ENCODE measurements at regions not wholly inside any gene's neighbourhood (a gene's known extent, or its start where the extent isn't known, plus 50 kb on each side); places are given as distances from the start of the nearest gene placed in this dataset. TPM values are rescaled to one million over a fixed set of nuclear protein-coding genes. Genes with fewer than 3 reads are reported as not detected.
A peak's percentile ranks its signal among the peaks of the same experiment; 100 is the strongest.
"Not testable (repeated sequence)": the region's sequence is repeated elsewhere in the genome, so short reads cannot be mapped to it uniquely, and the experiment has no call there.

DNA sequence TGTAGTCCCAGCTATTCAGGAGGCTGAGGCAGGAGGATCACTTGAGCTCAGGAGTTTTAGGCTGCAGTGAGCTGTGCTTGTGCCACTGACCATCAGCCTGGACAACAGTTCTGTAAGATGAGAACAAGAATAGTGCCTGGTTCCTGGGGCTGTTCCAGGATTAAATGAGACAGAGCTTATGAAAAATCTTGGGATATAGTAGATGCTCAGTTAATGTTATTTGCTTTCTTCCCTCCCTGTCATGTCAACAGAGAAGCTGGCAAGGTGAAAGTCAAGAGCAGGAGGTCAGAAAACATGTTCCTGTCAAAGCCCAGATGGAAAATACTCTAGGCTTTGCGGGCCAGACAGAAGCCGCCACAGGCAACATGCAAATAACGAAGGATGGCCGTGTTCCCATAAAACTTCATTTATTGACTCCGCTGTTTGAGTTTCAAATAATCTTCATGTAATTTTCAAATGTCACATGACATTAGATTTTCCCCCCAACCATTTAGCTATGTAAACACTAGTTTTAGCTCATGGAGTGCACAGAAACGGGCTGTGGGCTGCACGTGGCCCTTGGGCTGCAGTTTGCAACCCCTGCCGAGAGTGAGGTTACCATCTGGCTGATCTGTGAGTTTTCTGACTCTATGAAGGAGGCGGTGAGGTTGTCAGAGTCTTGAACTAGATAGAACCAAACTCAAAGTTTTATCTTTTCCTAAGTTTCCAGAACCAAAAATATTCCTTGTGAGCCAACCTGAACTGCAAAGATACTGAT lies 63.4 kb upstream of the PMEPA1 start:
- DNase-seq (ENCODE audit: missing footprints) (no peak), ATAC-seq (no peak)
- intact Hi-C loops (cut with DNase I) = no loop called here

DNA sequence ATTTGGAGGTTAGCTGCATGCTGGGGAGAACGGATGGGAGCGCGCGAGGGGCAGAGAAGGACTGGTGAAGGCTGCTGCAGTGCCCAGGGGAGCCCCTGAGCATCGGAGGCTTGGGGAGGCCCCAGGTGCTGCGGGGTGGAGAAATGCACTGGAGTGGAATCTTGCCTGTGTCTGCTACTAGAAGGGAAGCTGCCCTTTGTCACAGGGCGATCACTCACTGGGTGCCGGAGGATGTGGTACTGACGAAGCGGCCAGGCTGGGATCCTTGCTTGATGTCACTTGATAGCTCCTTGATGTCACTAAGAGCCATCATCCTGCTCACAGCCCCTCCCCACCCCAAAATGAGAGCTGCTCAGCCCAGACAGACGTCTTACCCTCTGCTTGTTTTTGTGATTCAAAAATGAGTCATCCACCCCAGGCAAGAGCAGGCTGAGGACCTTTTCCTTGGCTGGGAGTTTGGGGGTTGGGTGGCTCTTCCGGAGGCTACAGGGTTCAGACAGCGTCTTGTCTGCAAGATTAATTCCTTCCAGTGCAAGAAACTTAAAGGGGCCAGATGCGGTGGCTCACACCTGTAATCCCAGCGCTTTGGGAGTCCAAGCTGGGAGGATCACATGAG lies 62.6 kb upstream of the PMEPA1 start:
- DNase-seq (ENCODE audit: missing footprints) (no peak), ATAC-seq (peak; percentile 10)

GRCh38 chr20:57770852-57771720 lies 61.3 kb upstream of the PMEPA1 start:
- intact Hi-C loops (cut with DNase I) = no loop called here
- no peak for ATAC-seq
- no peak for DNase-seq (ENCODE audit: missing footprints)

More for the DNA sequence above, 62.6 kb upstream of the PMEPA1 start:
- intact Hi-C loops (cut with DNase I) = no loop called here

DNA sequence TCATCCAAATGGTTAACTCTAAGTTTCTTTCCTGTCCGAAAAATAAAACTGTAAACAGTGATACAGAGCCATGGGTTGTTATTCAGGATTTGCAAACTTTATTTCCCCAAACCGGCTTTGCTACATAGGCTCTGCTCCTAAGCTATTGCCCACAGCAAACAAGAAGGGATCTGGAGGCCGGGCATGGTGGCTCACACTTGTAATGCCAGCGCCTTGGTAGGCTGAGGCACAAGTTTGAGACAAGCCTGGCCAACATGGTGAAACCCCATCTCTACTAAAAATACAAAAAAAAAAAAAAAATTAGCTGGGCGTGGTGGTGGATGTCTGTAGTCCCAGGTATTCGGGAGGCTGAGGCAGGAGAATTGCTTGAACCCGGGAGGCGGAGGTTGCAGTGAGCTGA lies 60.6 kb upstream of the PMEPA1 start:
- DNase-seq (ENCODE audit: missing footprints); intact Hi-C loops (cut with DNase I); ATAC-seq: not testable (repeated sequence)

DNA sequence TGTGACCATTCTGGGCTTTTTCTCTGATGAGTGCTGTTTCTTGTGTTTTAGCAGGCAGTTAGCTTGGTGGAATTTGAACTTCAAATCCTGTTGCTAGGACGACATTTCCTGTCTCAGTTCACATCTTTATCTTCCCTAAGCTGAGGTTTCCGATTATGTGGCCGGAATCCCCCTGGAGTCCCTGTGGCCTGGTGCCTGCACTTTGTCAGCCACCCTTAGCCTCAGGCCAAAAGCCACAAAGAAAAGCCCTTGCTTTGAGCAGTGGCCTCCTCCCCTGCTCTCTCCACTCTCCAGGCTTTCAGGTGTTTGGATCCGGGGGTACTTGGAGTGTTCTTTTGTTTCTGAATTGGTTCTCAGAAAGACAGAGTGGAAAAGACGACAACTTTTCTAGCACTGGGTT lies 59.9 kb upstream of the PMEPA1 start:
- DNase-seq (ENCODE audit: missing footprints) (no peak), ATAC-seq (no peak)
- intact Hi-C loops (cut with DNase I) = no loop called here

GRCh38 chr20:57768519-57768918 lies 58.7 kb upstream of the PMEPA1 start:
- intact Hi-C loops (cut with DNase I) = no loop called here
- DNase-seq (ENCODE audit: missing footprints) (no peak), ATAC-seq (no peak)

GRCh38 chr20:57767441-57767840 lies 57.6 kb upstream of the PMEPA1 start:
- no peak for ATAC-seq
- intact Hi-C loops (cut with DNase I) = no loop called here
- no peak for DNase-seq (ENCODE audit: missing footprints)

GRCh38 chr20:57763235-57763595 lies 53.4 kb upstream of the PMEPA1 start:
- intact Hi-C loops (cut with DNase I) = no loop called here
- no peak for DNase-seq (ENCODE audit: missing footprints)
- ATAC-seq = no peak

DNA sequence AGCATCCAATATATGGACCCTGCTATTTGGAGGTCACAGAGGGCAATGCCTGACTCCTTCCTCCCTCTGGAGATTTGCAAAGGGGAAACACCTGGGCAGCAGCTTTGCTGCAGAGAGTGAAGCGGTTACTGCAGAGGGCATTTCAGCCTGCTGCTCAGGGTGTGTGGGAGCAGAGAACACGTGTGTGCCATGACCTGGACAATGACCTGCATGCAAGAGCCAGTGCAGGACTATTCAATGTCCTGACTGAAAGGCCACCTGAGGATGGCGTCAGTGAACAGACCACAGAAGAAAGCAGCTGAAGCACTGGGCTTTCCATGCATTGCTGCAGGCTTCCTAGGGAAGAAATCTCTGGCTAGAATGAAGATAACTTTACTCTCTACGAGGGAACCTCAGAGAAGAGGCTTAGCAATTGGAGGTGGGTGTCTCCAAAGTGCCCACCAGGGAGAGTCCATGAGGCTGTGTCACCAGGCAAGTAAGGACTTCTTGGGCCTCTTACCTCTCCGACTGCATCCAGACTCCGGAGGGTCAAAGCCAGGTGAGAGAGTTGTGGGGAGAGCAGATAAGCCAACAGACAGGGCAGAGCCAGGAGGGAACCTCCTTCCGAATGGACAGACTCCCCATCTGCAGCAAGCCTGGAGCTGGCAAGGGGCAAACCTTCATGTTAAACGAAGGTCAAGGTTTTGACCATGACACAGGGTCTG lies 52.9 kb upstream of the PMEPA1 start:
- intact Hi-C loops (cut with DNase I) = no loop called here
- no peak for ATAC-seq
- no peak for DNase-seq (ENCODE audit: missing footprints)

GRCh38 chr20:57761413-57761734 lies 51.6 kb upstream of the PMEPA1 start:
- DNase-seq (ENCODE audit: missing footprints) (no peak), ATAC-seq (no peak)
- intact Hi-C loops (cut with DNase I) = no loop called here

- ATAC-seq (no peak), DNase-seq (ENCODE audit: missing footprints) (no peak)
- intact Hi-C loops (cut with DNase I) = no loop called here
These were observed 51.0 kb upstream of the PMEPA1 start for GRCh38 chr20:57760698-57761412.

GRCh38 chr20:57759724-57760123 lies 49.9 kb upstream of the PMEPA1 start:
- ATAC-seq = no peak
- intact Hi-C loops (cut with DNase I) = no loop called here
- no peak for DNase-seq (ENCODE audit: missing footprints)

Small RNA genes lying in the stretch of these regions (microRNA-seq; reads per million reads assigned to microRNA genes)
- not detected for gene MIR4532
